ENCODE measurements at regions not wholly inside any gene's neighbourhood (a gene's known extent, or its start where the extent isn't known, plus 50 kb on each side); places are given as distances from the start of the nearest gene placed in this dataset.

DNA sequence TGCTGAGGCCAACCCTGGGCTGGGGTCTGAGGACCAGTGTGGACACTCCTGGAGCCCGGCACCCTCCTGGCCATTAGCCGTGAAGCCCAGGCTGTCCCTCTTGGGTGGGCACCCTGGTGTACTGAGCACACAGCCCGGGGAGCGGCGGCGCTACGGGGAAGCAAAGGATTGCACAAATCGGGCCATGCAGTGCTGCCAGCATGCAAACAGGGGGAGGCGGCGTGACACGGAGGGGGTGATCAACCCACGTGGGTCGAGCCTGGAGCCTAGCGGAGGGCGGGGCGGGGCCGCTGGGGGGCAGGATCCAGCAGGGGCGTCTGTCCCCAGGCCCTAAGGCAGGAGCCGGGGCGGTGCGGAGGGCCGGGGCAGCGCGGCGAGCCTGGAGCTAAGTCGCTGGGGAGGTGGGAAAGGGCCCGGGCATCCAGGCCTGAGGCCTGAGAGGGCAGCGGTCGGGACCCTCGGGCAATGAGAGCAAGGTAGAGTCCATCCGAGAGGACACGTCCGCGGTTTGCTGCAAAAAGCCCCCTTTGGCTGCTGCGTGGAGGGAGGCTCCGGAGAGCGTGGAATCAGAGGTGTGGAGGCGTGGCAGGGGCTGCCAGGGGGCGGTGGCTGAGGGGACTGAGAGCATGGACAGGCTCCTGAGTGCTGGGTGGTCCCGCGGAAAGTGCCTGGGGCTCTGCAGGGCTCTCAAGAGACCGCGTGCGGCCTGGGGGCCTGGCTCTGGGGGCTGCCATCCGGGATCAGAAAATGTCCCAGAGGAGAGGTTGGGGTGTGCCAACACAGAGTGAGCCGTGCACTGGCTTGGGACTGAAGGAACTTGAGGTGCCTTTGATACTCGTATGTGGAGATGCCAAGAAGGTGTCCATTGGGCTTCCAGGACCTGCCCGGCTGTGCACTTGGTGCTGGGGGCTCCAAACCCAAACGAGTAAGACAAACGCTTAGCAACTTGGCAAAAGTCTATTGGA is 94.2 kb downstream of the BARX1 start:
- H3K27ac ChIP-seq = no peak overlapping the region
- WGBS, 2 experiments (ENCODE audit: low coverage in 1 of 2, low lambda C conversion rate in 2 of 2, missing lambda C conversion rate in 2 of 2) = 13 to 15% methylated on average over 28 to 48 of the region's 50 CpGs
- H3K4me3 ChIP-seq = no peak overlapping the region
- H3K27me3 ChIP-seq (replicated peaks; ENCODE audit: insufficient read depth) = peaks cover 6% of the 10 kb centered on the region
- no peaks in the 10 kb centered on the region for H3K79me2 ChIP-seq (ENCODE audit: insufficient read depth)
- H2AFZ ChIP-seq = no peak overlapping the region
- no peak overlapping the region for H3K9ac ChIP-seq
- DNase-seq = no peak
- H3K4me2 ChIP-seq (ENCODE audit: unreplicated experiment) = no peak overlapping the region
- in situ Hi-C loops (cut with MboI) = no loop called here
- no peaks in the 10 kb centered on the region for H4K20me1 ChIP-seq (ENCODE audit: insufficient read depth)
- H3F3A ChIP-seq (ENCODE audit: insufficient read depth) = no peaks in the 10 kb centered on the region
- no peaks in the 10 kb centered on the region for H3K4me1 ChIP-seq (ENCODE audit: insufficient read depth)
- TF ChIP-seq EZH2 (IDR thresholded peaks at IDR 0.05; ENCODE audit: insufficient read depth, poor library complexity, severe bottlenecking) = no peak
- no peak for TF ChIP-seq EZH2phosphoT487 (IDR thresholded peaks at IDR 0.05; ENCODE audit: insufficient read depth, low read depth)
- H3K36me3 ChIP-seq (ENCODE audit: low read depth) = no peaks in the 10 kb centered on the region
- H3K9me2 ChIP-seq (ENCODE audit: insufficient read depth) = no peaks in the 10 kb centered on the region
- no peaks in the 10 kb centered on the region for H3K9me3 ChIP-seq (ENCODE audit: low read depth)

DNA sequence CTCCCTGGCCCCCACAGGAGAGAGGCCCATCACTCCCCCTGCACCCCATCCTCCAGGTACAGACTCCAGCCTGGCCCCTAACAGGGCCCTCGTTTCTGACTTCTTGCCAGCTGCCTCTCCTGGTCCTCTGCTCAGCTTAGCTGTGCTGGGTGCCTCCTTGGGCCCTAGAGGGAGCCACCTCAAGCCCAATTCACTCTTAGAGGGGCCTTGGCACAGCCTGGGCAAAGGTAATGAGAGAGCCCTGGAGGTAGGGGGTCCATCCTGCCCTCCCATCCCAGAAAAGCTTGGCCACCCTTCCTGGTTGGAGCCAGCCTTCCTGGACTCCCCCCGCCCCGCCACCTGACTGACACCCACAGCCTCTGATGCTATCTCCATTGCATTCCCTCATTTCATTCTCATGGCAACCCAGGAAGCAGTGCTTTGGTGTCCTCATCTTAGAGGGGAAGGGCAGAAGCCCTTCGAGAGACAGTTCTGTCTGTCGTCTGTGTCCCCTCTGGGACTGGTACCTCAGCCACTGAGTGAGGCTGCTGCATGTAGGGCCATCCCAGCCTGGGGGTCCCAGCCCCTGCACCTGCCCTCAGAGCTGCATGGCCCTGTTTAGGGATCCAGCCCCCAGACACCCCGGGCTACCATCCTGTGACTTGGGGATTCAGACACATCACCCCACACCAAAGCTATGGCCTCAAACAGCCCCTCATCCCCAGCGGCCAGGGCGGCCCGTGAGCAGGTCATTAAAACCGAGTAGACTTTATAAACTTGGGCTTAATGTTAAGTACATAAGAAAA is 95.5 kb downstream of the BARX1 start:
- H2AFZ ChIP-seq = no peak overlapping the region
- no peaks in the 10 kb centered on the region for H4K20me1 ChIP-seq (ENCODE audit: insufficient read depth)
- no peaks in the 10 kb centered on the region for H3K79me2 ChIP-seq (ENCODE audit: insufficient read depth)
- no peaks in the 10 kb centered on the region for H3K36me3 ChIP-seq (ENCODE audit: low read depth)
- in situ Hi-C loops (cut with MboI) = no loop called here
- TF ChIP-seq EZH2 (IDR thresholded peaks at IDR 0.05; ENCODE audit: insufficient read depth, poor library complexity, severe bottlenecking) = no peak
- no peak for TF ChIP-seq EZH2phosphoT487 (IDR thresholded peaks at IDR 0.05; ENCODE audit: insufficient read depth, low read depth)
- H3K4me1 ChIP-seq (ENCODE audit: insufficient read depth) = no peaks in the 10 kb centered on the region
- no peak overlapping the region for H3K9ac ChIP-seq
- H3K9me3 ChIP-seq (ENCODE audit: low read depth) = no peaks in the 10 kb centered on the region
- H3K27me3 ChIP-seq (replicated peaks; ENCODE audit: insufficient read depth) = 0 out of 2 replicates have a peak, but pooled peaks cover 4% of the 10 kb centered on the region
- H3F3A ChIP-seq (ENCODE audit: insufficient read depth) = no peaks in the 10 kb centered on the region
- H3K27ac ChIP-seq = no peak overlapping the region
- no peaks in the 10 kb centered on the region for H3K9me2 ChIP-seq (ENCODE audit: insufficient read depth)
- no peak overlapping the region for H3K4me3 ChIP-seq
- H3K4me2 ChIP-seq (ENCODE audit: unreplicated experiment) = no peak overlapping the region
- 42 to 52% methylated on average over 10 of the region's 10 CpGs for WGBS, 2 experiments (ENCODE audit: low coverage in 1 of 2, low lambda C conversion rate in 2 of 2, missing lambda C conversion rate in 2 of 2)
- DNase-seq = no peak

DNA sequence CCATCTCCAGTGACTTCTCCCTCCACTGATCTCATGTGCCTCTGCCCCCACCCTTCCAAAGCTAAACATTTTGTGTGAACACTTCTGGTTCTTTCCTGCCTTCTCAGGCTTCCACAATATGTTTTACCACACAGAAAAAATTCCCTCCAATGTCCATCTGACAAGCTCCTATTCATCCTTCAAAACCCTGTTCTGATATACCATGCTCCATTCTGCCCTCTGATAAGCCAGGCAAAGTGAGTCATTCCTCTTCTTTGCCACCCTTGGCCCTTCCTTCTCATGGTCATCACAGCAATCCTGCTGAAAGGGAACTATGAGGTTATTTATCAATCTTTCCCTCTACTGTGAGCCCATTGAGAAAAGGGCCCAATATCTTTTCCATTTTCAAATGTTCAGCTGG is 97.6 kb downstream of the BARX1 start:
- TF ChIP-seq EZH2 (IDR thresholded peaks at IDR 0.05; ENCODE audit: insufficient read depth, poor library complexity, severe bottlenecking) (no peak), EZH2phosphoT487 (IDR thresholded peaks at IDR 0.05; ENCODE audit: insufficient read depth, low read depth) (no peak)
- Histone ChIP-seq H3K27ac (no peak overlapping the region), H3K9me2 (ENCODE audit: insufficient read depth) (no peaks in the 10 kb centered on the region), H3K27me3 (replicated peaks; ENCODE audit: insufficient read depth) (0 out of 2 replicates have a peak, but pooled peaks cover 4% of the 10 kb centered on the region), H3F3A (ENCODE audit: insufficient read depth) (no peaks in the 10 kb centered on the region), H3K36me3 (ENCODE audit: low read depth) (no peaks in the 10 kb centered on the region), H3K4me3 (no peak overlapping the region), H3K9ac (no peak overlapping the region), H4K20me1 (ENCODE audit: insufficient read depth) (no peaks in the 10 kb centered on the region), H3K79me2 (ENCODE audit: insufficient read depth) (no peaks in the 10 kb centered on the region), H3K4me1 (ENCODE audit: insufficient read depth) (no peaks in the 10 kb centered on the region), H3K9me3 (ENCODE audit: low read depth) (no peaks in the 10 kb centered on the region), H3K4me2 (ENCODE audit: unreplicated experiment) (no peak overlapping the region), H2AFZ (no peak overlapping the region)
- DNase-seq = no peak
- in situ Hi-C loops (cut with MboI) = no loop called here

DNA sequence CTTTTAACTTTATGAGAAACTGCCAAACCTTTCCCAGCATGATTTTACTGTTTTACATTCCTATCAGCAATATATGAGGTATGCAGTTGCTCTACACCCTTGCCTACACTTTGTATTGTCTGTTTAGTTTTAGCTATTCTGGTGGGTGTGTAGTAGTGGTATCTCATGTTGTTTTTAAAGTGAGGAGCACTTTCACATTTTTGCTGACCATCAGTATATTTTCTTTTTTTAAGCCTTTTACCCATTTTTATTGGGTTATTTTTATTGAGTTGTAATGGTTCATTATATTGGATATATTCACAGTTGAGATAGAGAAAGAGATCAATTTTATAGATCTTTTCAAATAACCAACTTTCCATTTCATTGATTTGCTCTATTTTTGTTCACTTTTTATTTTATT is 102.4 kb downstream of the BARX1 start:
- no peak for TF ChIP-seq EZH2 (IDR thresholded peaks at IDR 0.05; ENCODE audit: insufficient read depth, poor library complexity, severe bottlenecking)
- TF ChIP-seq EZH2phosphoT487 (IDR thresholded peaks at IDR 0.05; ENCODE audit: insufficient read depth, low read depth) = no peak
- 0 out of 2 replicates have a peak, but pooled peaks cover 3% of the 10 kb centered on the region for H3K27me3 ChIP-seq (replicated peaks; ENCODE audit: insufficient read depth)
- H3K79me2 ChIP-seq (ENCODE audit: insufficient read depth) = no peaks in the 10 kb centered on the region
- no peaks in the 10 kb centered on the region for H4K20me1 ChIP-seq (ENCODE audit: insufficient read depth)
- no peaks in the 10 kb centered on the region for H3K9me2 ChIP-seq (ENCODE audit: insufficient read depth)
- H3K4me1 ChIP-seq (ENCODE audit: insufficient read depth) = no peaks in the 10 kb centered on the region
- H3K27ac ChIP-seq = no peak overlapping the region
- no peak overlapping the region for H3K9ac ChIP-seq
- no peak overlapping the region for H2AFZ ChIP-seq
- H3K4me3 ChIP-seq = no peak overlapping the region
- H3K9me3 ChIP-seq (ENCODE audit: low read depth) = no peaks in the 10 kb centered on the region
- in situ Hi-C loops (cut with MboI) = no loop called here
- H3F3A ChIP-seq (ENCODE audit: insufficient read depth) = no peaks in the 10 kb centered on the region
- H3K4me2 ChIP-seq (ENCODE audit: unreplicated experiment) = no peak overlapping the region
- H3K36me3 ChIP-seq (ENCODE audit: low read depth) = no peaks in the 10 kb centered on the region
- DNase-seq = no peak

Measured in GM23248 (cell line).